ENCODE measurements at regions not wholly inside any gene's neighbourhood (a gene's known extent, or its start where the extent isn't known, plus 50 kb on each side); places are given as distances from the start of the nearest gene placed in this dataset.

- Histone ChIP-seq H3K27me3 (ENCODE audit: low read length) (no peaks in the 10 kb centered on the region), H3K27ac (ENCODE audit: low read length) (no peak overlapping the region), H3K4me3 (ENCODE audit: low read length) (no peak overlapping the region), H3K9me2 (replicated peaks; ENCODE audit: insufficient read depth, low read length) (no peaks in the 10 kb centered on the region), H3K36me3 (ENCODE audit: insufficient read depth, low read length) (no peaks in the 10 kb centered on the region), H3K9me3 (ENCODE audit: low read length) (peaks cover 27% of the 10 kb centered on the region), H3K4me2 (ENCODE audit: low read depth, low read length, poor library complexity, severe bottlenecking) (no peak overlapping the region), H4K20me1 (ENCODE audit: insufficient read depth, low read depth, low read length) (no peaks in the 10 kb centered on the region), H3K9ac (ENCODE audit: low read length) (no peak overlapping the region), H3K4me1 (ENCODE audit: low read length) (no peaks in the 10 kb centered on the region), H3K79me2 (ENCODE audit: low read length) (no peaks in the 10 kb centered on the region), H2AFZ (ENCODE audit: low read length) (no peak overlapping the region)
- DNase-seq = no peak
Measured at GRCh38 chr7:15805891-15806290, 119.4 kb upstream of the MEOX2 start.

GRCh38 chr7:15802425-15802824 is 115.9 kb upstream of the MEOX2 start:
- Histone ChIP-seq H3K4me3 (ENCODE audit: low read length) (no peak overlapping the region), H3K79me2 (ENCODE audit: low read length) (no peaks in the 10 kb centered on the region), H2AFZ (ENCODE audit: low read length) (no peak overlapping the region), H3K9me3 (ENCODE audit: low read length) (peaks cover 28% of the 10 kb centered on the region), H3K27me3 (ENCODE audit: low read length) (no peaks in the 10 kb centered on the region), H3K36me3 (ENCODE audit: insufficient read depth, low read length) (no peaks in the 10 kb centered on the region), H3K9me2 (replicated peaks; ENCODE audit: insufficient read depth, low read length) (no peaks in the 10 kb centered on the region), H3K4me2 (ENCODE audit: low read depth, low read length, poor library complexity, severe bottlenecking) (no peak overlapping the region), H3K4me1 (ENCODE audit: low read length) (no peaks in the 10 kb centered on the region), H4K20me1 (ENCODE audit: insufficient read depth, low read depth, low read length) (no peaks in the 10 kb centered on the region), H3K9ac (ENCODE audit: low read length) (no peak overlapping the region), H3K27ac (ENCODE audit: low read length) (no peak overlapping the region)
- DNase-seq = no peak

GRCh38 chr7:15801551-15801950 is 115.1 kb upstream of the MEOX2 start:
- Histone ChIP-seq H3K9ac (ENCODE audit: low read length) (no peak overlapping the region), H3K27ac (ENCODE audit: low read length) (no peak overlapping the region), H3K36me3 (ENCODE audit: insufficient read depth, low read length) (no peaks in the 10 kb centered on the region), H3K9me3 (ENCODE audit: low read length) (peaks cover 22% of the 10 kb centered on the region), H3K9me2 (replicated peaks; ENCODE audit: insufficient read depth, low read length) (no peaks in the 10 kb centered on the region), H3K4me2 (ENCODE audit: low read depth, low read length, poor library complexity, severe bottlenecking) (no peak overlapping the region), H4K20me1 (ENCODE audit: insufficient read depth, low read depth, low read length) (no peaks in the 10 kb centered on the region), H2AFZ (ENCODE audit: low read length) (no peak overlapping the region), H3K4me1 (ENCODE audit: low read length) (no peaks in the 10 kb centered on the region), H3K4me3 (ENCODE audit: low read length) (no peak overlapping the region), H3K27me3 (ENCODE audit: low read length) (no peaks in the 10 kb centered on the region), H3K79me2 (ENCODE audit: low read length) (no peaks in the 10 kb centered on the region)
- no peak for DNase-seq

GRCh38 chr7:15801041-15801440 is 114.6 kb upstream of the MEOX2 start:
- H3K9me3 ChIP-seq (ENCODE audit: low read length) = peaks cover 22% of the 10 kb centered on the region
- no peaks in the 10 kb centered on the region for H3K36me3 ChIP-seq (ENCODE audit: insufficient read depth, low read length)
- no peaks in the 10 kb centered on the region for H3K79me2 ChIP-seq (ENCODE audit: low read length)
- no peaks in the 10 kb centered on the region for H3K4me1 ChIP-seq (ENCODE audit: low read length)
- H4K20me1 ChIP-seq (ENCODE audit: insufficient read depth, low read depth, low read length) = no peaks in the 10 kb centered on the region
- no peak overlapping the region for H3K9ac ChIP-seq (ENCODE audit: low read length)
- H3K27me3 ChIP-seq (ENCODE audit: low read length) = no peaks in the 10 kb centered on the region
- DNase-seq = no peak
- no peak overlapping the region for H3K4me3 ChIP-seq (ENCODE audit: low read length)
- H2AFZ ChIP-seq (ENCODE audit: low read length) = no peak overlapping the region
- no peak overlapping the region for H3K27ac ChIP-seq (ENCODE audit: low read length)
- H3K4me2 ChIP-seq (ENCODE audit: low read depth, low read length, poor library complexity, severe bottlenecking) = no peak overlapping the region
- H3K9me2 ChIP-seq (replicated peaks; ENCODE audit: insufficient read depth, low read length) = no peaks in the 10 kb centered on the region

- Histone ChIP-seq H3K4me1 (ENCODE audit: low read length) (no peaks in the 10 kb centered on the region), H3K27me3 (ENCODE audit: low read length) (no peaks in the 10 kb centered on the region), H3K9me3 (ENCODE audit: low read length) (peaks cover 19% of the 10 kb centered on the region), H4K20me1 (ENCODE audit: insufficient read depth, low read depth, low read length) (no peaks in the 10 kb centered on the region), H3K4me3 (ENCODE audit: low read length) (no peak overlapping the region), H3K4me2 (ENCODE audit: low read depth, low read length, poor library complexity, severe bottlenecking) (no peak overlapping the region), H2AFZ (ENCODE audit: low read length) (no peak overlapping the region), H3K36me3 (ENCODE audit: insufficient read depth, low read length) (no peaks in the 10 kb centered on the region), H3K9ac (ENCODE audit: low read length) (no peak overlapping the region), H3K27ac (ENCODE audit: low read length) (no peak overlapping the region), H3K9me2 (replicated peaks; ENCODE audit: insufficient read depth, low read length) (no peaks in the 10 kb centered on the region), H3K79me2 (ENCODE audit: low read length) (no peaks in the 10 kb centered on the region)
- no peak for DNase-seq
Measured at GRCh38 chr7:15798081-15798480, 111.6 kb upstream of the MEOX2 start.

- Histone ChIP-seq H3K79me2 (ENCODE audit: low read length) (no peaks in the 10 kb centered on the region), H3K4me2 (ENCODE audit: low read depth, low read length, poor library complexity, severe bottlenecking) (no peak overlapping the region), H2AFZ (ENCODE audit: low read length) (no peak overlapping the region), H3K9ac (ENCODE audit: low read length) (no peak overlapping the region), H3K4me3 (ENCODE audit: low read length) (no peak overlapping the region), H3K27ac (ENCODE audit: low read length) (no peak overlapping the region), H3K9me3 (ENCODE audit: low read length) (peaks cover 15% of the 10 kb centered on the region), H3K9me2 (replicated peaks; ENCODE audit: insufficient read depth, low read length) (no peaks in the 10 kb centered on the region), H3K27me3 (ENCODE audit: low read length) (no peaks in the 10 kb centered on the region), H3K4me1 (ENCODE audit: low read length) (no peaks in the 10 kb centered on the region), H4K20me1 (ENCODE audit: insufficient read depth, low read depth, low read length) (no peaks in the 10 kb centered on the region), H3K36me3 (ENCODE audit: insufficient read depth, low read length) (no peaks in the 10 kb centered on the region)
- DNase-seq = no peak
Measured at GRCh38 chr7:15795393-15795792, 108.9 kb upstream of the MEOX2 start.

GRCh38 chr7:15794801-15795200 is 108.3 kb upstream of the MEOX2 start:
- Histone ChIP-seq H3K4me2 (ENCODE audit: low read depth, low read length, poor library complexity, severe bottlenecking) (no peak overlapping the region), H3K9me2 (replicated peaks; ENCODE audit: insufficient read depth, low read length) (no peaks in the 10 kb centered on the region), H3K79me2 (ENCODE audit: low read length) (no peaks in the 10 kb centered on the region), H3K9me3 (ENCODE audit: low read length) (peaks cover 15% of the 10 kb centered on the region), H3K9ac (ENCODE audit: low read length) (no peak overlapping the region), H3K27me3 (ENCODE audit: low read length) (no peaks in the 10 kb centered on the region), H3K27ac (ENCODE audit: low read length) (no peak overlapping the region), H3K36me3 (ENCODE audit: insufficient read depth, low read length) (no peaks in the 10 kb centered on the region), H3K4me1 (ENCODE audit: low read length) (no peaks in the 10 kb centered on the region), H4K20me1 (ENCODE audit: insufficient read depth, low read depth, low read length) (no peaks in the 10 kb centered on the region), H3K4me3 (ENCODE audit: low read length) (no peak overlapping the region), H2AFZ (ENCODE audit: low read length) (no peak overlapping the region)
- no peak for DNase-seq

GRCh38 chr7:15784694-15785030 is 98.2 kb upstream of the MEOX2 start:
- H3K27me3 ChIP-seq (ENCODE audit: low read length) = no peaks in the 10 kb centered on the region
- H3K4me1 ChIP-seq (ENCODE audit: low read length) = no peaks in the 10 kb centered on the region
- no peaks in the 10 kb centered on the region for H3K79me2 ChIP-seq (ENCODE audit: low read length)
- H3K4me3 ChIP-seq (ENCODE audit: low read length) = no peak overlapping the region
- H3K9me2 ChIP-seq (replicated peaks; ENCODE audit: insufficient read depth, low read length) = no peaks in the 10 kb centered on the region
- H3K36me3 ChIP-seq (ENCODE audit: insufficient read depth, low read length) = no peaks in the 10 kb centered on the region
- H4K20me1 ChIP-seq (ENCODE audit: insufficient read depth, low read depth, low read length) = no peaks in the 10 kb centered on the region
- H3K4me2 ChIP-seq (ENCODE audit: low read depth, low read length, poor library complexity, severe bottlenecking) = no peak overlapping the region
- peaks cover 28% of the 10 kb centered on the region for H3K9me3 ChIP-seq (ENCODE audit: low read length)
- H2AFZ ChIP-seq (ENCODE audit: low read length) = no peak overlapping the region
- H3K9ac ChIP-seq (ENCODE audit: low read length) = no peak overlapping the region
- DNase-seq = no peak
- no peak overlapping the region for H3K27ac ChIP-seq (ENCODE audit: low read length)

- Histone ChIP-seq H3K4me2 (ENCODE audit: low read depth, low read length, poor library complexity, severe bottlenecking) (no peak overlapping the region), H3K9me2 (replicated peaks; ENCODE audit: insufficient read depth, low read length) (no peaks in the 10 kb centered on the region), H4K20me1 (ENCODE audit: insufficient read depth, low read depth, low read length) (no peaks in the 10 kb centered on the region), H2AFZ (ENCODE audit: low read length) (no peak overlapping the region), H3K36me3 (ENCODE audit: insufficient read depth, low read length) (no peaks in the 10 kb centered on the region), H3K9ac (ENCODE audit: low read length) (no peak overlapping the region), H3K4me3 (ENCODE audit: low read length) (no peak overlapping the region), H3K27ac (ENCODE audit: low read length) (no peak overlapping the region), H3K4me1 (ENCODE audit: low read length) (no peaks in the 10 kb centered on the region), H3K9me3 (ENCODE audit: low read length) (peaks cover 32% of the 10 kb centered on the region), H3K27me3 (ENCODE audit: low read length) (no peaks in the 10 kb centered on the region), H3K79me2 (ENCODE audit: low read length) (no peaks in the 10 kb centered on the region)
- DNase-seq = no peak
Measured at GRCh38 chr7:15783987-15784693, 97.7 kb upstream of the MEOX2 start.

Measured in Karpas-422 (cell line).